ENCODE measurements at regions not wholly inside any gene's neighbourhood (a gene's known extent, or its start where the extent isn't known, plus 50 kb on each side); places are given as distances from the start of the nearest gene placed in this dataset.
"Not testable (repeated sequence)": the region's sequence is repeated elsewhere in the genome, so short reads cannot be mapped to it uniquely, and the experiment has no call there.

GRCh38 chr4:62619971-62620370 lies 1419.8 kb downstream of the ADGRL3 start:
- H3K36me3 Mint-ChIP-seq = no peaks in the 10 kb centered on the region
- H3K4me3 Mint-ChIP-seq = no peak overlapping the region
- DNase-seq (ENCODE audit: low spot score in 2 of 2, unreplicated experiment in 2 of 2) = no peak
- TF ChIP-seq CTCF (IDR thresholded peaks at IDR 0.05; ENCODE audit: unreplicated experiment) = no peak
- H3K9me3 Mint-ChIP-seq = peaks cover 3% of the 10 kb centered on the region
- H3K27me3 Mint-ChIP-seq (ENCODE audit: low read depth) = no peaks in the 10 kb centered on the region
- H3K27ac Mint-ChIP-seq = no peak overlapping the region
- peaks cover 3% of the 10 kb centered on the region for H3K4me1 Mint-ChIP-seq

DNA sequence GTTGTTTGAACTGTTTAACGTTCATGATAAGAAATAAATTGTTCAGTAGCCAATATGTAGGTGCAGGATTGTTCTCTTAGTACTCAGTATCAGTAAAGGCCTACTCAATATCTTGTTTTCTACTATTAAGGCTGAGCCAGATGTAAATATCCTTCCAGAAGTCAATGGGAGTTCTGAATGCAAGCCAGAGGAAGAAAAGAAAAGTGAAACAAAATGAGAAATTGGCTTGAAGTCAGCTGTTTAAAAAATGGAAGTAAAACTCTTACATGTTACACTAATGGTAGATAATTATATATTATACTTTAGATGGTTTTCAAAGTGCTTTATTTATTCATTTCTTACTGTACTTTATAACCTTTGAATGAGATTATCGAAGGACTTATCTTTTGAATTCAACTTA lies 1417.9 kb downstream of the ADGRL3 start:
- no peak overlapping the region for H3K4me3 Mint-ChIP-seq
- TF ChIP-seq CTCF (IDR thresholded peaks at IDR 0.05; ENCODE audit: unreplicated experiment) = no peak
- no peaks in the 10 kb centered on the region for H3K27me3 Mint-ChIP-seq (ENCODE audit: low read depth)
- no peak for DNase-seq (ENCODE audit: low spot score in 2 of 2, unreplicated experiment in 2 of 2)
- no peak overlapping the region for H3K27ac Mint-ChIP-seq
- H3K36me3 Mint-ChIP-seq = no peaks in the 10 kb centered on the region
- H3K9me3 Mint-ChIP-seq = no peaks in the 10 kb centered on the region
- peaks cover 3% of the 10 kb centered on the region for H3K4me1 Mint-ChIP-seq

DNA sequence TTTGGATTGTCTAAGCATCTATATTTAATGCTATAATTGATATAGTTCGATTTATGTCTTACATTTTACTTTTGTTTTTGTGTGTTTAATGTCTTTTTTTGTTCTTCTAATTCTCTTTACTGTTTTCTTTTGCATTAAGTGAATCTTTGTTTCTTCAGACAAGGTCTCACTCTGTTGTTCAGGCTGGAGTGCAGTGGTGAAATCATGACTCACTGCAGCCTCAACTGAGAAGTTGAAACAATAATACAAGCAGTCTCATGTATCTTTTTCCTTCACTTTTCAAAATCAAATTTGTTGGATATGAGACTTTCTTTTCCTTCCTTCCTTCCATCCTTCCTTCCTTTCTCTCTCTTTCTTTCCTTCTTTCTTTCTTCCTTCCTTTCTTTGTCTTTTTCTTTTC lies 1401.6 kb downstream of the ADGRL3 start:
- no peak overlapping the region for H3K27ac Mint-ChIP-seq
- H3K4me1 Mint-ChIP-seq = no peaks in the 10 kb centered on the region
- TF ChIP-seq CTCF (IDR thresholded peaks at IDR 0.05; ENCODE audit: unreplicated experiment) = no peak
- H3K27me3 Mint-ChIP-seq (ENCODE audit: low read depth) = no peaks in the 10 kb centered on the region
- no peak for DNase-seq (ENCODE audit: low spot score in 2 of 2, unreplicated experiment in 2 of 2)
- no peaks in the 10 kb centered on the region for H3K36me3 Mint-ChIP-seq
- H3K4me3 Mint-ChIP-seq = no peak overlapping the region
- H3K9me3 Mint-ChIP-seq = no peaks in the 10 kb centered on the region

GRCh38 chr4:62595265-62595664 lies 1395.1 kb downstream of the ADGRL3 start:
- H3K27ac Mint-ChIP-seq; H3K4me1 Mint-ChIP-seq; H3K36me3 Mint-ChIP-seq; H3K4me3 Mint-ChIP-seq; H3K27me3 Mint-ChIP-seq (ENCODE audit: low read depth); DNase-seq (ENCODE audit: low spot score in 2 of 2, unreplicated experiment in 2 of 2); H3K9me3 Mint-ChIP-seq: not testable (repeated sequence)

- Mint-ChIP-seq H3K27ac (no peak overlapping the region), H3K4me3 (no peak overlapping the region), H3K4me1 (no peaks in the 10 kb centered on the region), H3K9me3 (peaks cover 24% of the 10 kb centered on the region), H3K27me3 (ENCODE audit: low read depth) (no peaks in the 10 kb centered on the region), H3K36me3 (peaks cover 2% of the 10 kb centered on the region)
- no peak for TF ChIP-seq CTCF (IDR thresholded peaks at IDR 0.05; ENCODE audit: unreplicated experiment)
- no peak for DNase-seq (ENCODE audit: low spot score in 2 of 2, unreplicated experiment in 2 of 2)
Observed at GRCh38 chr4:62591756-62592155, 1391.6 kb downstream of the ADGRL3 start.

GRCh38 chr4:62588671-62589070 lies 1388.5 kb downstream of the ADGRL3 start:
- DNase-seq (ENCODE audit: low spot score in 2 of 2, unreplicated experiment in 2 of 2) = no peak
- no peaks in the 10 kb centered on the region for H3K4me1 Mint-ChIP-seq
- no peak for TF ChIP-seq CTCF (IDR thresholded peaks at IDR 0.05; ENCODE audit: unreplicated experiment)
- H3K27me3 Mint-ChIP-seq (ENCODE audit: low read depth) = no peaks in the 10 kb centered on the region
- no peak overlapping the region for H3K27ac Mint-ChIP-seq
- peaks cover 24% of the 10 kb centered on the region for H3K9me3 Mint-ChIP-seq
- peaks cover 2% of the 10 kb centered on the region for H3K36me3 Mint-ChIP-seq
- no peak overlapping the region for H3K4me3 Mint-ChIP-seq

All from mesothelial cell of epicardium (in vitro differentiated cells).